Stomach (tissue), 4 donors: ENCODE measurements at regions not wholly inside any gene's neighbourhood (a gene's known extent, or its start where the extent isn't known, plus 50 kb on each side); places are given as distances from the start of the nearest gene placed in this dataset.

Source experiments
- CTCF ChIP-seq, 7 experiments: fragments of 450-650 bp in 4 of 7; fragments of 200-600 bp in 3 of 7; sonication (generic) in 3 of 7; IDR thresholded peaks; one replicate each; pipeline ENCODE4 v1.5.1; 2016 to 2019; ENCODE audit warnings: antibody characterized with exemption in 7 of 7, control low read depth in 2 of 7, mild to moderate bottlenecking in 1 of 7
- POLR2AphosphoS5 ChIP-seq, 3 donors: sonication (generic); formaldehyde crosslinking; IDR thresholded peaks; one replicate each; pipeline ENCODE4 v1.6.1; 2016; ENCODE audit warnings: antibody characterized with exemption in 3 of 3

- no peak for TF ChIP-seq CTCF (IDR thresholded peaks at IDR 0.05)
- no peak for TF ChIP-seq POLR2AphosphoS5 (IDR thresholded peaks at IDR 0.05)
Measured at GRCh38 chr16:73853968-73854367, 442.6 kb upstream of the PSMD7 start.
